OCI-M2 (cell line): ENCODE measurements at regions not wholly inside any gene's neighbourhood (a gene's known extent, or its start where the extent isn't known, plus 50 kb on each side); places are given as distances from the start of the nearest gene placed in this dataset.

Experiments used
- DNase-seq: peaks from one replicate; lab custom pipeline; 2025; ENCODE audit not compliant: unreplicated experiment; lab: John Stamatoyannopoulos, UW

- no peak for DNase-seq
These were observed 182.2 kb downstream of the FOXO1 start for GRCh38 chr13:40484101-40484800.

- DNase-seq: no peak
These were observed 181.5 kb downstream of the FOXO1 start for GRCh38 chr13:40484974-40485373.

- no peak for DNase-seq
These were observed 180.6 kb downstream of the FOXO1 start for GRCh38 chr13:40485611-40486517.

- no peak for DNase-seq
These were observed 179.8 kb downstream of the FOXO1 start for GRCh38 chr13:40486518-40487163.

GRCh38 chr13:40488869-40489391, 177.5 kb downstream of the FOXO1 start:
- DNase-seq: no peak

- no peak for DNase-seq
These were observed 176.2 kb downstream of the FOXO1 start for GRCh38 chr13:40490086-40490758.

- no peak for DNase-seq
These were observed 173.9 kb downstream of the FOXO1 start for GRCh38 chr13:40492511-40492910.

- no peak for DNase-seq
These were observed 171.9 kb downstream of the FOXO1 start for GRCh38 chr13:40494513-40494912.

- DNase-seq: no peak
These were observed 171.4 kb downstream of the FOXO1 start for GRCh38 chr13:40494946-40495620.

- DNase-seq: no peak
These were observed 170.8 kb downstream of the FOXO1 start for GRCh38 chr13:40495621-40496001.

GRCh38 chr13:40496035-40496810, 170.2 kb downstream of the FOXO1 start:
- no peak for DNase-seq

GRCh38 chr13:40498461-40498860, 168.0 kb downstream of the FOXO1 start:
- DNase-seq: no peak

- DNase-seq: no peak
These were observed 164.2 kb downstream of the FOXO1 start for GRCh38 chr13:40502236-40502635.

- DNase-seq: no peak
These were observed 163.4 kb downstream of the FOXO1 start for GRCh38 chr13:40503011-40503410.

- DNase-seq: no peak
These were observed 162.4 kb downstream of the FOXO1 start for GRCh38 chr13:40503966-40504591.

GRCh38 chr13:40504641-40505040, 161.8 kb downstream of the FOXO1 start:
- no peak for DNase-seq

GRCh38 chr13:40505196-40505595, 161.2 kb downstream of the FOXO1 start:
- no peak for DNase-seq
